ENCODE measurements at regions not wholly inside any gene's neighbourhood (a gene's known extent, or its start where the extent isn't known, plus 50 kb on each side); places are given as distances from the start of the nearest gene placed in this dataset.

DNA sequence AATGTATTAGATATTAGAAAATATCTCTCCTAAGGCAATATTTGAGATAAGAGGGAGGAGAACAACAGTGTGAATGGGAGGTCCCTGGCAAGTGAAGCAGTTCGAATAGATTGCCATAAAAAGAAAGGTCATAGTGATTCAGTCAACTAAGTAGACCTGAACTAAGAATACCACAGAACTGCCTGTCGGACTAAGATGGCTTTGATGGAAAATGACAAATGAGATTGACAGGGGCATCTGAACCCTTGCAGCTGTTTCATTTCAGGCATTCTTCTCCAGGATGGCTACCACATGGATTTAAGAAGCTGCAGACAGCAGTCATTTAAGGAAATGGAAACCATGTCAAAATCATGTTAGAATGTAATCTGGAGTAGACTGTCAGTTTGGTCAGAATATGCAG is 308.4 kb upstream of the MEF2C start:
- Histone ChIP-seq H3K9me3 (no peaks in the 10 kb centered on the region), H3K4me3 (no peak overlapping the region), H3K36me3 (no peaks in the 10 kb centered on the region), H3K27ac (replicated peaks in 1 of 4) (no peak overlapping the region), H3K4me1 (peaks cover 0 to 4% (median 0%) of the 10 kb centered on the region in 4 donors), H3K27me3 (no peaks in the 10 kb centered on the region)
- no peak for DNase-seq (ENCODE audit: extremely low spot score)
- TF ChIP-seq POLR2AphosphoS5 (IDR thresholded peaks at IDR 0.05): no peak
- no peak for TF ChIP-seq CTCF (IDR thresholded peaks at IDR 0.05)
- TF ChIP-seq EP300 (IDR thresholded peaks at IDR 0.05): no peak
- TF ChIP-seq POLR2A (IDR thresholded peaks at IDR 0.05; ENCODE audit: low read depth): no peak
- intact Hi-C loops (cut with DNase I): no loop called here
- 86% methylated on average over 2 of the region's 2 CpGs for WGBS

DNA sequence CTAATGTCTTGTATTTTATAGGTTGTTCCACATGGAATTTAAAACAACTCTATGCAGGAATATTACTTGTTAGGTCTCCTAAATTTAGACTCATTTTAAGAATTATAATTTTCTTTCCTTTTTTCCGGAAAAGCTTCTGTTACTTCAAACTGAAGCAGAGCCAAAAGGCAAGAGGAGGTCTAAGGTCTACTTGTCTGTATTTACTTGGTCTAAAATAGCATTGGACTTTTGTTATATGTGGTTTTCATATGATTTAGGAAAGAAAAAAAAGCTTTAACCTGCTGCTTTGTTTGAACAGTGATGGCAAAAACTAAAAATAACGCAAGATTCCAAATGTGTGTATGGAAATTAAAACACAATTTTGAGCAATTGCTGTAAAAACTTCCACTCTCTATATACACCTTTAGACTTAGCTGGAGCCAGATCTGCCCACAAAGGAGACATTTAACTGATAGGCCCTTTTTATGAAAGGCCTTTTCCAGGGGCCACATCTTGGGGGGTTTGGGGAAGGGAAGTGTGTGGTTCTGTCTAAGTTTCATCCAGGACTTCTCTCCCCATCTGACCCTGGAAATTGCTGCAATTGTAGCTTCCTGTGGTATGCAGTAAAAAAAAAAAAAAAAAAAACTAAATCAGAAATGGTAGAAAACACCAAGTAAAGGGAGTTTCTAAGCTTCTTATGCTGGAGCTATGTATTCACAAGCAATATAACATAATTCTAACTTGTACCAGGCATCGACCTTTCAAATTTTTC is 307.7 kb upstream of the MEF2C start:
- intact Hi-C loops (cut with DNase I): no loop called here
- Histone ChIP-seq H3K9me3 (no peaks in the 10 kb centered on the region), H3K4me3 (no peak overlapping the region), H3K27me3 (no peaks in the 10 kb centered on the region), H3K27ac (replicated peaks in 1 of 4) (no peak overlapping the region), H3K4me1 (peaks cover 0 to 4% (median 0%) of the 10 kb centered on the region in 4 donors), H3K36me3 (no peaks in the 10 kb centered on the region)
- 79% methylated on average over 3 of the region's 3 CpGs for WGBS
- no peak for DNase-seq (ENCODE audit: extremely low spot score)
- TF ChIP-seq POLR2A (IDR thresholded peaks at IDR 0.05; ENCODE audit: low read depth) (no peak), EP300 (IDR thresholded peaks at IDR 0.05) (no peak), CTCF (IDR thresholded peaks at IDR 0.05) (no peak), POLR2AphosphoS5 (IDR thresholded peaks at IDR 0.05) (no peak)

GRCh38 chr5:89187883-89188465 is 305.0 kb upstream of the MEF2C start:
- TF ChIP-seq POLR2AphosphoS5 (IDR thresholded peaks at IDR 0.05) (no peak), EP300 (IDR thresholded peaks at IDR 0.05) (no peak), CTCF (IDR thresholded peaks at IDR 0.05) (no peak), POLR2A (IDR thresholded peaks at IDR 0.05; ENCODE audit: low read depth) (no peak)
- Histone ChIP-seq H3K36me3 (no peaks in the 10 kb centered on the region), H3K27ac (replicated peaks in 1 of 4) (no peak overlapping the region), H3K9me3 (no peaks in the 10 kb centered on the region), H3K4me1 (peaks cover 0 to 4% (median 0%) of the 10 kb centered on the region in 4 donors), H3K27me3 (no peaks in the 10 kb centered on the region), H3K4me3 (no peak overlapping the region)
- intact Hi-C loops (cut with DNase I): no loop called here
- no peak for DNase-seq (ENCODE audit: extremely low spot score)
- WGBS: 100% methylated on average over 1 of the region's 1 CpG

DNA sequence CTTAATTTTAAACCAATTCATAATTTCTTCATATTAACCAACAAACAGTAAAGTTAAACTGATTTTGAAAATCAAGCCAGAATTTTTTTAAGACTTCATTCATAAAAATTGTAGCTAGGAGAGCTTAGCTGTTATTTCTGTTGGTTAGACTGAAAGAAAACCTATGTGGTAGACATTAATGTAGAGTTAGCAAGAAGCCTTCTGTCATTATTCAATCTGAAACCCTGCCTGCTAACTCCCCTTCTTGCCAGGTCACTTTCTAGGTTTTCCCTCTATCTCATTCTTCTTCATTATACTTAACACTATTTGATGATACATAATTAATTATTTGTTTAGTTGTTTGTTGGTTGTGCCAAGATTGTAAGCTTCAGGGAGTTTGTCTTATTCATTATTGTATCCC is 304.3 kb upstream of the MEF2C start:
- intact Hi-C loops (cut with DNase I): no loop called here
- Histone ChIP-seq H3K36me3 (no peaks in the 10 kb centered on the region), H3K27ac (replicated peaks in 1 of 4) (no peak overlapping the region), H3K4me3 (no peak overlapping the region), H3K9me3 (no peaks in the 10 kb centered on the region), H3K4me1 (peaks cover 0 to 4% (median 0%) of the 10 kb centered on the region in 4 donors), H3K27me3 (no peaks in the 10 kb centered on the region)
- no peak for DNase-seq (ENCODE audit: extremely low spot score)
- no peak for TF ChIP-seq POLR2AphosphoS5 (IDR thresholded peaks at IDR 0.05)
- TF ChIP-seq POLR2A (IDR thresholded peaks at IDR 0.05; ENCODE audit: low read depth): no peak
- TF ChIP-seq EP300 (IDR thresholded peaks at IDR 0.05): no peak
- TF ChIP-seq CTCF (IDR thresholded peaks at IDR 0.05): no peak

Data from esophagus muscularis mucosa (tissue), 4 donors.